Sigmoid colon (tissue), 6 donors: ENCODE measurements at regions not wholly inside any gene's neighbourhood (a gene's known extent, or its start where the extent isn't known, plus 50 kb on each side); places are given as distances from the start of the nearest gene placed in this dataset.

Experiments used
- DNase-seq: peaks from one replicate; pipeline ENCODE4 v3.0.0-alpha.2; 2019
- H3K27ac ChIP-seq, 4 donors: fragments of 200-600 bp; sonication (generic); one replicate each; pipeline ENCODE4 v1.5.1; 2016 to 2019; ENCODE audit warnings: mild to moderate bottlenecking in 1 of 4
- H3K27me3 ChIP-seq, 3 donors: fragments of 200-600 bp; sonication (generic); one replicate each; pipeline ENCODE4 v1.5.1; 2019; ENCODE audit warnings: mild to moderate bottlenecking in 1 of 3
- H3K36me3 ChIP-seq, 4 donors: fragments of 200-600 bp; sonication (generic); one replicate each; pipeline ENCODE4 v1.5.1; 2016 to 2019
- H3K4me1 ChIP-seq, 4 donors: fragments of 200-600 bp; sonication (generic); one replicate each; pipeline ENCODE4 v1.5.1; 2017 to 2019
- H3K4me3 ChIP-seq, 4 donors: fragments of 200-600 bp; sonication (generic); one replicate each; pipeline ENCODE4 v1.5.1; 2017 to 2019; ENCODE audit warnings: mild to moderate bottlenecking in 2 of 4, moderate library complexity in 1 of 4
- H3K9me3 ChIP-seq, 4 donors: fragments of 200-600 bp in 3 of 4; sonication (generic) in 3 of 4; one replicate each; pipeline versions ENCODE4 v1.5.1 to v1.6.1; 2013 to 2019
- CTCF ChIP-seq, 4 experiments: fragments of 450-650 bp in 3 of 4; fragments of 200-600 bp in 1 of 4; IDR thresholded peaks; one replicate each; pipeline ENCODE4 v1.5.1; 2016 to 2019; ENCODE audit warnings: antibody characterized with exemption in 4 of 4, mild to moderate bottlenecking in 3 of 4, moderate library complexity in 2 of 4
- EP300 ChIP-seq, 4 donors: sonication (generic); formaldehyde crosslinking; IDR thresholded peaks; one replicate each; pipeline ENCODE4 v1.6.1; 2017; ENCODE audit warnings: antibody characterized with exemption in 4 of 4
- POLR2A ChIP-seq, 2 donors: fragments of 450-650 bp; IDR thresholded peaks; one replicate each; pipeline ENCODE4 v1.6.1; 2016; ENCODE audit warnings: antibody characterized with exemption in 2 of 2, mild to moderate bottlenecking in 2 of 2, moderate library complexity in 2 of 2
- POLR2AphosphoS5 ChIP-seq, 4 donors: sonication (generic); formaldehyde crosslinking; IDR thresholded peaks; one replicate each; pipeline ENCODE4 v1.6.1; 2017; ENCODE audit warnings: antibody characterized with exemption in 4 of 4
- WGBS, 2 donors: extraction: QIAGEN DNeasy Blood & Tissue Kit; methylation state at CpG; one replicate each; pipeline ENCODE4 v1.1.7; 2013; 5-methylcytosine and 5-hydroxymethylcytosine counted together
- intact Hi-C: fragments of 100-400 bp; cut with DNase I; formaldehyde crosslinking; loops from one replicate; pipeline ENCODE4 v1.15.1; 2023
- donor health status: healthy with polysubstance abuse.
- donor health status: healthy.

DNA sequence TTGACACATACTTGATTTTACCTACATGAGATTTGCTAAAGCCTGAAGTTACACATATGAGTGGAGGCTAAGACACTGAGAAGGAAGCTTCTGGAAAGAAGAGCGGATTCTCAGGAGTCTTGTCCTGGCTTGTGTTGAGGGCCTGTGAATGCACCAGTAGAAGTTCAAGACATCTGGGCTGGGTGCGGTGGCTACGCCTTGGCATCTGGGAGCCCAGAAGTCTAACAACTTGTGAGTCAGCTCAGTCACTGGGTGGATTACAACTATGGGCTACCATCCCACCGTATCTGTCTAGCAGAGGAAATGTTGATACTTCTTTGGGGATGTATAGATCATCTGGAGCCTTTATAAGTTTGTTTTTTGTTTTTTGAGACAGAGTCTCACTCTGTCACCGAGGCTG lies 375.6 kb upstream of the SMIM31 start:
- TF ChIP-seq CTCF (IDR thresholded peaks at IDR 0.05) (no peak), POLR2A (IDR thresholded peaks at IDR 0.05) (no peak), EP300 (IDR thresholded peaks at IDR 0.05) (no peak), POLR2AphosphoS5 (IDR thresholded peaks at IDR 0.05) (no peak)
- peaks cover 0 to 6% (median 0%) of the 10 kb centered on the region in 3 donors for H3K27me3 ChIP-seq
- H3K4me3 ChIP-seq, result no peak overlapping the region
- no peak overlapping the region for H3K27ac ChIP-seq
- H3K4me1 ChIP-seq, result peaks cover 0 to 6% (median 3%) of the 10 kb centered on the region in 4 donors
- no peaks in the 10 kb centered on the region for H3K36me3 ChIP-seq
- no peaks in the 10 kb centered on the region for H3K9me3 ChIP-seq
- intact Hi-C loops, result no loop called here
- DNase-seq, result no peak
- WGBS, 2 donors, result 79 to 90% methylated on average over 5 of the region's 5 CpGs

DNA sequence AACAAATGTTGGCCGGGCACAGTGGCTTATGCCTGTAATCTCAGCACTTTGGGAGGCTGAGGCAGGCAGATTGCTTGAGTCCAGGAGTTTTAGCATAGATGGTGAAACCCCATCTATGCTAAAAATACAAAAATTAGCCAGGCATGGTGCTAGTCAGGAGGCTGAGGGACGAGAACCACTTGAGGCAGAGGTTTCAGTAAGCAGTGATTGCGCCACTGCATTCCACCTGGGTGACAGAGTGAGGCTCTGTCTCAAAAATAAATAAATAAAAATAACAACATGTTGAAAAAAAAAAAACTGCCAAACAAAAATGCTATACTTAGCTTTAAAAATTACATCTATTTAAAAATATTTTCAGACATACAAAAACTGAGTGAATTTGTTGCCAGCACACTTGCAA lies 374.2 kb upstream of the SMIM31 start:
- Histone ChIP-seq H3K27me3 (peaks cover 0 to 18% (median 0%) of the 10 kb centered on the region in 3 donors), H3K27ac (no peak overlapping the region), H3K4me3 (no peak overlapping the region), H3K36me3 (no peaks in the 10 kb centered on the region), H3K9me3 (no peaks in the 10 kb centered on the region), H3K4me1 (peaks cover 0 to 15% (median 11%) of the 10 kb centered on the region in 4 donors)
- WGBS, 2 donors, result 80 to 81% methylated on average over 3 of the region's 3 CpGs
- DNase-seq, result no peak
- TF ChIP-seq EP300 (IDR thresholded peaks at IDR 0.05) (no peak), POLR2A (IDR thresholded peaks at IDR 0.05) (no peak), POLR2AphosphoS5 (IDR thresholded peaks at IDR 0.05) (no peak), CTCF (IDR thresholded peaks at IDR 0.05) (no peak)
- intact Hi-C loops, result no loop called here

DNA sequence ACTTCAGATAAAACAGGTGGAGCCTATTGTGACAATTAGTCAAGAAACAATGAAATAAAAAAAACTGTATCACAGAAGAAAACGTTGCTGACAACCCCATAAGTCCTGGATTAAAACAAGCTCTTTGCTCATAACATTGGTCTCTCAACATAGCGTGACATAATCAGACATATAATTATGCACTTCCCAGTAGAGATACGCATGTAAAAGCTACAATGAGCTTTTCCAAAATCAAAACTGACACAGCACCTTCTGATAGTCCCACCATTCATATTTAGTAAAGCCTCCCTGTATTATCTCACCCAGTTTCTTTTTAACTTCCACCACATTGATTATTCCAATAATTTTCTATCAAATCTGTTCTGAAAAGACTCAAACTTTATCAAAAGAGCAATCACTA lies 372.1 kb upstream of the SMIM31 start:
- intact Hi-C loops, result no loop called here

DNA sequence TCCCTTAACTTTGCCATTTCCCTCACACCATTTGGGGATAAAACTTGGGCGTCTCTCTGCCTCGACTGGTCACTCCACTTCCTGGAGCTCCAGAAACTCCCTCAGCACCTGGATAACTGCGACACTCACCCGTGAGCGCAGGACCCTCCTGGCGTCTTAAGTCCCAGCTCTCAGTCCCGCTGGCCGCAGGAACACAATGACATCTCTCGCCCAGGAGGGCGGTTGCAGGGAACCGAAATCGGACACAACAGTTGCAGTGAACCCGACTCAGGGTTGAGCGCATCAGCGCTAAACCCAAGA lies 370.9 kb upstream of the SMIM31 start:
- H3K36me3 ChIP-seq, result no peaks in the 10 kb centered on the region
- intact Hi-C loops, result no loop called here

More for the DNA sequence above, 372.1 kb upstream of the SMIM31 start:
- no peaks in the 10 kb centered on the region for H3K36me3 ChIP-seq
- H3K4me3 ChIP-seq, result no peak overlapping the region
- H3K4me1 ChIP-seq, result peaks cover 0 to 15% (median 11%) of the 10 kb centered on the region in 4 donors
- peaks cover 0 to 18% (median 0%) of the 10 kb centered on the region in 3 donors for H3K27me3 ChIP-seq
- no peak for DNase-seq
- TF ChIP-seq POLR2A (IDR thresholded peaks at IDR 0.05), result no peak
- no peak for TF ChIP-seq CTCF (IDR thresholded peaks at IDR 0.05)
- TF ChIP-seq EP300 (IDR thresholded peaks at IDR 0.05), result no peak
- no peak for TF ChIP-seq POLR2AphosphoS5 (IDR thresholded peaks at IDR 0.05)
- no peak overlapping the region for H3K27ac ChIP-seq
- WGBS, 2 donors, result 67 to 71% methylated on average over 3 of the region's 3 CpGs
- H3K9me3 ChIP-seq, result no peaks in the 10 kb centered on the region

More for the DNA sequence above, 370.9 kb upstream of the SMIM31 start:
- peaks cover 0 to 15% (median 11%) of the 10 kb centered on the region in 4 donors for H3K4me1 ChIP-seq
- TF ChIP-seq CTCF (IDR thresholded peaks at IDR 0.05), result no peak
- TF ChIP-seq POLR2AphosphoS5 (IDR thresholded peaks at IDR 0.05), result no peak
- no peak for TF ChIP-seq POLR2A (IDR thresholded peaks at IDR 0.05)
- TF ChIP-seq EP300 (IDR thresholded peaks at IDR 0.05), result no peak
- DNase-seq, result no peak
- H3K9me3 ChIP-seq, result no peaks in the 10 kb centered on the region
- WGBS, 2 donors, result 4 to 17% methylated on average over 15 of the region's 15 CpGs
- peaks cover 0 to 18% (median 0%) of the 10 kb centered on the region in 3 donors for H3K27me3 ChIP-seq
- H3K27ac ChIP-seq, result peak overlapping the region in 1 of 4 donors; percentile 49
- H3K4me3 ChIP-seq, result peak overlapping the region in 3 of 4 donors; percentile 40 to 51 (median 51)
